AG04449 (cell line): ENCODE measurements at regions not wholly inside any gene's neighbourhood (a gene's known extent, or its start where the extent isn't known, plus 50 kb on each side); places are given as distances from the start of the nearest gene placed in this dataset.
A peak's percentile ranks its signal among the peaks of the same experiment; 100 is the strongest.

ENCODE experiments used
- CTCF ChIA-PET: fragments of 350-600 bp; formaldehyde crosslinking; extraction: SDS; loops from one replicate; lab custom pipeline; 2021; ENCODE audit warnings: antibody characterized with exemption; lab: Yijun Ruan, JAX
- POLR2A ChIA-PET: fragments of 400-600, 350-600 bp; formaldehyde crosslinking; extraction: SDS; loops from one replicate; lab custom pipeline; 2020; ENCODE audit warnings: antibody characterized with exemption, inconsistent platforms; lab: Yijun Ruan, JAX
- DNase-seq: peaks from one replicate; pipeline ENCODE4 v3.0.0-alpha.2; 2010; ENCODE audit warnings: low read depth, low spot score
- H3K4me3 ChIP-seq: 2 replicates; pipeline ENCODE4 v1.5.1; 2011; ENCODE audit warnings: low read depth, mild to moderate bottlenecking, control low read depth, low read length
- CTCF ChIP-seq: IDR thresholded peaks from one replicate; pipeline ENCODE4 v1.5.1; 2011; ENCODE audit warnings: mild to moderate bottlenecking, moderate library complexity, low read length, control low read depth, inconsistent platforms; ENCODE audit not compliant: insufficient read depth; ENCODE audit errors: missing control alignments

- DNase-seq: peak; percentile 16
- ChIA-PET POLR2A (interaction anchor here (0.7 to 3.5 kb wide), 4 partner anchors 147 to 254 kb away, joined by 5 to 31 read pairs (median 10); partner anchors contain the start of gene GLUL), CTCF (interaction anchor here (0.6 to 8.4 kb wide), 53 partner anchors 10 to 664 kb away, joined by 3 to 504 read pairs (median 5); partner anchors contain the start of genes GLUL, RNASEL and TEDDM1)
- H3K4me3 ChIP-seq: no peak overlapping the region
- TF ChIP-seq CTCF: peak; percentile 88
Observed at GRCh38 chr1:182143154-182143657, 81.7 kb upstream of the ZNF648 start.

GRCh38 chr1:182142621-182143020 is 81.1 kb upstream of the ZNF648 start:
- CTCF ChIA-PET: interaction anchor here (0.6 to 8.4 kb wide), 42 partner anchors 10 to 664 kb away, joined by 3 to 504 read pairs (median 6); partner anchors contain the start of genes GLUL, RNASEL and TEDDM1
- DNase-seq: no peak
- H3K4me3 ChIP-seq: no peak overlapping the region
- no peak for TF ChIP-seq CTCF
- POLR2A ChIA-PET: interaction anchor here (0.7 to 3.5 kb wide), 2 partner anchors 249 to 254 kb away, joined by 9 to 31 read pairs; partner anchors contain the start of gene GLUL

- ChIA-PET POLR2A (interaction anchor here (0.6 kb wide), 1 partner anchor 256 kb away, joined by 3 read pairs; no protein-coding TSS in a partner anchor), CTCF (interaction anchor here (0.6 to 8.4 kb wide), 4 partner anchors 56 to 256 kb away, joined by 3 to 504 read pairs (median 4); partner anchors contain the start of genes GLUL and TEDDM1)
- TF ChIP-seq CTCF: no peak
- DNase-seq: no peak
- H3K4me3 ChIP-seq: no peak overlapping the region
Observed at GRCh38 chr1:182141040-182141439, 79.5 kb upstream of the ZNF648 start.

GRCh38 chr1:182139496-182139895 is 78.0 kb upstream of the ZNF648 start:
- ChIA-PET CTCF (interaction anchor here (2.1 to 8.4 kb wide), 2 partner anchors 58 to 258 kb away, joined by 4 to 504 read pairs; partner anchors contain the start of genes GLUL and TEDDM1), POLR2A (no interaction called here)
- TF ChIP-seq CTCF: no peak
- H3K4me3 ChIP-seq: no peak overlapping the region
- DNase-seq: no peak

- no peak overlapping the region for H3K4me3 ChIP-seq
- ChIA-PET CTCF (no interaction called here), POLR2A (no interaction called here)
- no peak for DNase-seq
- TF ChIP-seq CTCF: no peak
Observed at GRCh38 chr1:182137546-182137945, 76.0 kb upstream of the ZNF648 start.

GRCh38 chr1:182135946-182136345 is 74.4 kb upstream of the ZNF648 start:
- H3K4me3 ChIP-seq: no peak overlapping the region
- POLR2A ChIA-PET: no interaction called here
- CTCF ChIA-PET: interaction anchor here (3.0 to 7.2 kb wide), 2 partner anchors 7 to 261 kb away, joined by 11 to 47 read pairs; no protein-coding TSS in a partner anchor
- no peak for DNase-seq
- no peak for TF ChIP-seq CTCF
